ENCODE measurements at regions not wholly inside any gene's neighbourhood (a gene's known extent, or its start where the extent isn't known, plus 50 kb on each side); places are given as distances from the start of the nearest gene placed in this dataset.
A peak's percentile ranks its signal among the peaks of the same experiment; 100 is the strongest.
"Not testable (repeated sequence)": the region's sequence is repeated elsewhere in the genome, so short reads cannot be mapped to it uniquely, and the experiment has no call there.

DNA sequence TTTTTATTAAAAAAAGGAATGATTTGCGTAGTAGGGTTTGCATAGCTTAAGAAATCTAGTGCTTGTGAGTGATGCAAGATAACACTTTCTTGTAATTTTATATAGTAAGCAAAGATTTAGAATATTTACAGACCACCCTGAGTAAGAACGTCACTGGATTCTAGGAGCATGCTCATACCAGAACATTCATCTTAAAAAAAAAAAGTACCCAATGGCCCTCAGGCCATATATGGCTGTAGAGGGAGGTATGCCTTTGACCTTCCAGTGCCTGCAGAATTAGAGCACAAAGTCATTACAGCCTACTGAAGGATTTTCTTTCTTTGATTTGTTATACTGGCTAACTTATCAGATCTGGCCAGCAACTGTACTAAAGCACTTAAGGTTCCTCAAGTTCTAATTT, 236.3 kb upstream of the GYPA start:
- no peak for ATAC-seq

DNA sequence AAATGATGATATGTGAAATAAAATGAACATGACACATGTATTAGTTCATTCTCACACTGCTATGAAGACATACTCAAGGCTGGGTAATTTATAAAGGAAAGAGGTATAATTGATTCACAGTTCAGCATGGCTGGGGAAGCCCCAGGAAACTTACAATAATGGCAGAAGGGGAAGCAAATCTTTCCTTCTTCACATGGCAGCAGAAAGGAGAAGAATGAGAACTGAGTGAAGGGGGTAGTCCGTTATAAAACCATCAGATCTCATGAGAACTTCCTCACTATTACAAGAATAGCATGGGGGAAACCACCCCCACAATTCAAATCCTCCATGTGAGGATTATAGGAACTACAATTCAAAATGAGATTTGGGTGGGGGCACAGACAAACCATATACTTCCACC, 243.9 kb upstream of the GYPA start:
- no peak for ATAC-seq

DNA sequence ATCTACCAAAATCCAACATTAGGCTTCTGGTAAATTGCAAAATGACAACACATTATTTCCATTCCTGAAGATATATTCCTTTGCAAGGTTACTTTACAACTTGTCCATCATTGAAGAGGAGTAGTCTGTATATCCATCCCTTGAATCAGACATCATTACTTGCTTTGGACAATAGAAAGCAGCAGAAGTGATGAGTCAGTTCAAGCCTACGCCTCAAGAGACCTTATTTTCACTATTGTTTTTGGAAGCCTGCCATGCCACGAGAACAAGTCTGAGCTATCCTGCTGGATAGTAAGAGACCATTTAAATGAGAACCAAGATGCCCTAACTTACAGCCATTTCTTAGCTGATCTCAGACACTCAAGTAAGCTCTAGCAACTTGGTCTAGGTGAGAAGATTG, 246.0 kb upstream of the HHIP start:
- peak; percentile 82 for ATAC-seq

DNA sequence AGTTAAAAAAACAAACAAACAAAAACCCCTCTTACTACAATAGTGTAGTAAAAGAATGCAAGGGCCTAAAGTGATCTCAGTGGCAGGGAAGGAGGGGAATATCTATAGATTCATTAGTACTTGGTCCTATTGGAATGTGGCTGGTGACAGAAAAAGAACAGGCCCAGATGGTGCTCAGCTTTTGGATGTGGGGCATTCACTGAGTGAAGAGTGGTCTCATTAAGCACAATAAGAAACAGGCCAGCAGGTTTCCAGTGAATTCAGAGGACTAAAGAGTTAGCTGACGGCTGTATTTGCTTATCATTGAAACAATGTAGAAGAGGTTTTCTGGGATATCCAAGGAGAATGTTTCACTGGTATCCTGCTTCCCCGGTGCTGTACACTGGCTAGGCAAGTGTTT, 243.8 kb upstream of the HHIP start:
- ATAC-seq = no peak

DNA sequence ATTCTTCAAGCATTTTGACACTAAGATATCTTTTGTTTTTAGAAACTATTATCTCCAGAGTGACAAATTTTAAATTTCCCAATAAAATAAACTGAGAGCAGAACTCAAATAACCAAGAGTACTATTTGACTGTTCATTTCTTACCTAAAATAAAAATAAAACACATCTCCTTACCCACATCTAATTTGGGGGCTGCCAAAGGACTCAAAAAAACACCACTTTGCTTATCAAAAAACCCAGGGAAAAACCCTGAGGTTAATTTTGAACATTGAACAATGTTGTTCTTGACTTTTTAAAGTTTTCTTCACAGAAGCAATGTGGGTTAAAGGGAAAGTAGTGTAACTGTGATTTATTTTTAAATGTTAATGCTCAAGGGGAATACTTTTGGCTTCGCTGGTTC, 243.0 kb upstream of the HHIP start:
- no peak for ATAC-seq

DNA sequence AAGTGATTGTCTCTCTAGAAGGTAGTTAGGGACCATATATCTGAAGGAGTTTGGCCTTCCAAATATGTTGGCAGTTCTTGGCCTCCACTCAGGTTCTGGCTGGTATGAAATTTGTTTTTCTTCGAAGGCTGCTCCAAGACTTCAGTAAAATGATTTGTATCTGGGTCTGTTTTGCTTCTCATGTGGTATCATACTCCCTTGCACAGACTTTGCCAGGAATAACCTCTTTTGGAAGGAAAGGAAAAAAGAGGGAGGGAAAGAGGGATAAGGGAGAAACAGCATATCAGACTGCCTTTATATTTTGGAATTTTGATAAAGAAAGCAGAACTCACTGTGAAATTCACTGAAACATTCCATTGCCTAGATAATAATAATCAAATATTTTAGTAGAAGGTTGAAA, 242.1 kb upstream of the HHIP start:
- no peak for ATAC-seq

DNA sequence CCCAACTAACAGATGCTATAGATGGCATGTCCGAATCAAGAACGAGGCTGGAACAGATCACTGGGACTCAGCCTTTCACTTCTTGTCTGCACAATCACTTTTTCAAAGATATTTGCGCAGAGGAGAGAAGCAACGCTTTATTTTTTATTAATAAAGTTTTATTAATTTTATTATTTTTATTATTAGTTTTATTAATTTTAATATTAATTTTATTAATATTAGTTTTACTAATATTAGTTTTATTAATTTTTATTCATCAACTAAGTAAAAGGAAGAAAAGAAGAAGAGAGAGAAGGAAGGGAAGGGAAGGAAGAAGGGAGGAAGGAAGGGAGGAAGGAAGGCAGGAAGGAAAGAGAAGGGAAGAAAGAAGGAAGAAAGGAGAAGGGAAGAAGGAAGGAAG, 236.4 kb upstream of the HHIP start:
- ATAC-seq = no peak

DNA sequence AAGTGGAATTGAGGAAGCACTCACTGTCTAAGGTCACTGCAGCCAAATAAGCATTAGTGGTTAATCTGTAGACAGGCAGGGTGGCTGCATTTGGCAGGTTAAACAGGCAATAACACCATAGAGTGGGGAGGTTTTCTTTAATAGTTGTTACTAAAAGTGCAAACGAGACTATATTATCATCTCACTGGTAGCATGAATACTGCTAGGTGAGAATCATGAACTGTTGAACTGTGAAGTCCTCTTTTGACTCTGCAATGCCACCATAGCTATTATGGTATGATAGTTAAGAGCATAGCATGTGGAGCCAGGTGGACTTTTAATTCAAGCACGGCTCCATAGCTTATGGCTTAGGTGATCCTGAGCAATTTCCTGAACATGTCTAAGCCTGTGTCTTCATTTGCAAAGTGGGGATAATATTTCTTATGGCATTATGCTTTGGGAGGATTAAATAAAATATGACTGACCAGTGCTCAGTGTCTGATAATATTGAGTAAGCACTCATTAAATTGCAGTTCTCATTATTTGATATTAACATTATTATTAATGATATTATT, 235.6 kb upstream of the HHIP start:
- no peak for ATAC-seq

DNA sequence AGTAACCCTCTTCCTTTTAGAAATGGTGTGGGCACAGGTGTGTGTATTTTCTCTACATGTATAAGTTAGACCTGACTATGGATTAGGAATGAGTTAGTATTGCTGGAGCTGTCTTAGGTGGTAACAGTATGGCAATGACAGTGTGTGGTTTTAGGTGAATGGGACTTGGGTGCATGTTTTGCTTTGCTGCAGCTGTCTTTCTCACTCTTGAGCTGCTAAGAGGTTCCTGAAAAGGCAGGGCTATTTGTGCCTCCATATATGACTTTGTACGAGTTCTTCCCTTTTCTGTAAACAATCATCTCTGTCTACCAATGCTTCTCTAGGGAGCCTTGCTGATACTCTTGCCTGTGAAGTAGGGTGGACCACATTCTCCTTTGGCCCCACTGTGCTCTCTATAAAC, 234.8 kb upstream of the HHIP start:
- ATAC-seq = no peak

DNA sequence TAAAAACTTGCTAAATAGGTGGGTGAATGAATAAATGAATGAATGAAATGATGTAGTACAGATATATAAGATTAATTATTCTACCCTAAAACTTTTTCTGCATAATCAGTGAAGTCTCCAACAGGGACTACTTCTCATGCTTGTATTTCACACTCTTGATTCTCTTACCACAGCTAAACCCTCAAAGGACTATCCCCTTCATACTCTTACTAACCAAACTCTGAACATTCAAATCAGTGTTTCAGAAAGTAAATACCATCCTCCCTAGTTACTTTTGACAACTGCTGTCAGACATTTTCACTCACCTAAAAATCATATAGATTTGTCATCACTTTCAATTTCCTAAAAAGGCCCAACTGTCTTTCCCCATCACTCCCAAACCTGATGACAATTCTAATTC, 234.3 kb upstream of the HHIP start:
- no peak for ATAC-seq

DNA sequence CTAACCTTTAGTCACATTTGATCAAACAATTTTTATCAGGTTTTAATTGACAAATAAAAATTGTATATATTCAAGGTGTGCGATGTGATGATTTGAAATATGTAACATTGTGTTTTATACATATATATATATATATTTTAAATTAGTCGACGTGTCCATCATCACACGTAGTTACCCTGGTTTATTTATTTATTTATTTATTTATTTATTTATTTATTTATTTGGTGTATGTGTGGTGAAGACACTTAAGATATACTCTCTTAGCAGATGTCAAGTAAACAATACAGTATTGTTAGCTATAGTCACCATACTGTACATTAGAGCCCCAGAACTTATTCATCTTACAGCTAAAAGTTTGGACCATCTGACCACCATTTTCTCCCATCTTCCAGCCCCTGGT, 224.9 kb upstream of the HHIP start:
- no peak for ATAC-seq

DNA sequence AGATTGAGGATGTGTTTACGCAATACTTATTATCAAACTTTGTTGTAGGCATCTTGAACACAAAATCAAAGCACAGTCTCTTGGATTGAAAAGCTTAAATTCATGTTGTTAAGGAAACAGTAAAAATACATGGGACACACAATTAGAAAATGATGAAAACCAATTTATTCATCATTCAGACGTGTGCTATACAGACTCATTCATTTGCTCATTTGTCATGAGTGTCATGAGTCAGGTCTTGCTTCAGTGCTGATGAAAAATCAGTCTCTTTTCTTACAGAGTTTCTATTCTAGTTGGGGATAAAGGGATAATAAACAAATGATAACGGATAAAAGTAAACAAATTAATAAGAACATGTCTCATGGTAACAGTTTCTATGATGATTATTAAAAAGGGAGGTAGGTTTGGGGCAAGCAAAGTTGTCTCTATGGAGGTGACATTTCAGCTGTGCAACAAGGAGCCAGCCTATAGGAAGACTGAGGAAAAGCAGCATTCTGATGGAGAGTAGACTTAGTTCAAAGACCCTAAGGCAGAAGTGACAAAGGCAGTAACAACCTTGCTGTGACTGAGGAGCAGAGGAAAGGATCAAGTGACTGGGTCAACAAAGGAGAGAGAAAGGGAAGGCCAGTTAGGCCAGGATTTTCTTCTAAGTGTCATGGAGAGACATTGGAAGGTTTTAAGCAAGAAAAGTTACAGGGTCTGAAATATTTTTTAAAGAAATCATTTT, 224.0 kb upstream of the HHIP start:
- no peak for ATAC-seq

DNA sequence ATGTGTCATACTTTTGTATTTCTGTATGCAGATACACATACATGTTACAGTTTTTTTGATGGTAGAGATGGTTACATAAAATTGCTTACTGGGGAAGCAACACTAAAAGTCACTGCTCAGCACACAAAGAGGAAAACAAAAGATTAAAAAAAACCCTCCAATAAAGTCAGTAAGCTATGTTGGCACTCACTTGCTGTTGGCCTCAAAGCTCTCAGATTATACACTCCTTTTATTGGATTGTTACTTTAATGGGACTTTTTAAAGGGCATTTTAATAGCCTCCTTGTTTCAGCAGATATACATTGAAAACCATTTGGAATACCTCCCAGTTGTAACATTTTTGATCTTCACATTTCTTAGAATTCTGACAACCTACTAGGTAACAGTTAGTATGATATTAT, 222.0 kb upstream of the HHIP start:
- no peak for ATAC-seq

DNA sequence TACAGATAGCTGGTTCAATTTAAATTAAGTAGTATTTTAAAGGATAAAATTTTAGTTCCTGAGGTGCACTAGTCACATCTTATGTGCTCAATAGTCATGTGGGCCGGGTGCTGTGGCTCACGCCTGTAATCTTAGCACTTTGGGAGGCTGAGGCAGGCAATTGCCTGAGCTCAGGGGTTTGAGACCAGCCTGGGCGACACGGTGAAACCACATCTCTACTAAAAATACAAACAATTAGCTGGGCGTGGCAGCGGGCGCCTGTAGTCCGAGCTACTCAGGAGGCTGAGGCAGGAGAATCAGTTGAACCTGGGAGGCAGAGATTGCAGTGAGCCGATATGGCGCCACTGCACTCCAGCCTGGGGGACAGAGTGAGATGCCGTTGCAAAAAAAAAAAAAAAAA, 219.9 kb upstream of the HHIP start:
- not testable (repeated sequence) for ATAC-seq

DNA sequence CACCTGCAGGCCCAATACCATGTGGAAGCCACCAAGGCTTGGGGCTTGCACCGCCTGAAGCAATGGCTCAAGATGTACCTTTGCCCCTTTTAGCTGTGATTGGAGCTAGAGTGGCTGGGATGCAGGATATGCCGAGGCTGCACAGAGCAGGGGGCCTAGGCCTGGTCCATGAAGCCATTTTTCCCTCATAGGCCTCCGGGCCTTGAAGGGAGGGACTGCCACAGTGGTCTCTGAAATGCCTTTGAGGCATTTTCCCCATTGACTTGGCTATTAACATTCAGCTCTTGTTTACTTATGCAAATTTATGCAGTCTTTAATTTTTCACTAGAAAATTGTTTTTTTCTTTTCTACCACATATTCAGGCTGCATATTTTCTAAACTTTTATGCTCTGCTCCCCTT, 203.2 kb upstream of the HHIP start:
- no peak for ATAC-seq

DNA sequence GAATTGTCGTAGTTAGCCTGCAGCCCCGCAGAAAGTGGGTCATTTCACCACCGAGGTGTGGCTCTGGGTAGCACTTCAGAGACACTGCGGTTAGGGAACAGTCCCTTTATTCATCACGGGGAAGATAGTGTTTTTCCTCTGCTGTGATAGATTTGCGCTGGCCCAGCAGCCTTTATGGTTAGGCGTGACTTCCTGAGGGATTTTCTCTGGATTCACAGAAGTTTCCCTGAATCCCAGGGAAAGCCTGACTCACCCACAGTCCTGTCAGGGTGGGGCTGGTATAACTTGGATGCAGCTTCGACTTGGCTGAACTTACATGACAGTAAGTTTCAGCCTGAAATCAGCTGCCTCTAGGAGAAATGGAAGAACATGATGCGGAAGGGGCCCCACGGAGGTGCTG, 196.3 kb upstream of the HHIP start:
- ATAC-seq = no peak

DNA sequence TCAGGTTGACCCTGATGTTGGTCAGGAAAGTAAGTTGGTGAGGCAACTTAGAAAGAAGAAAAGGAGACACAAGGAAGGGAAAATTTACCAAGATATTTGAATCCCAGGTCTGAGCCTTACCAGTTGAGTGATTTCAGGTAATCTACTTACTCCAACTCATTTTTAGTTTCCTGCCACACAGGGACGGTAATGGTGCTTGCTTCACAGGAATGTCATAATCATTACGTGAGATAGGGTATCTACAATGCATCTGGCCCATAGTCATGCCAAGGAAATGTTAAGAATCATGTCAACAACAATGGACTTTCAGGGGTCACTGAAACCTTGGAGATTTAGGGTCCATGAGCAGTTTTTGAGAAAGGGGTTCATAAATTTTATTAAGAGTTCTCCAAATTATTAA, 195.4 kb upstream of the HHIP start:
- ATAC-seq = no peak

DNA sequence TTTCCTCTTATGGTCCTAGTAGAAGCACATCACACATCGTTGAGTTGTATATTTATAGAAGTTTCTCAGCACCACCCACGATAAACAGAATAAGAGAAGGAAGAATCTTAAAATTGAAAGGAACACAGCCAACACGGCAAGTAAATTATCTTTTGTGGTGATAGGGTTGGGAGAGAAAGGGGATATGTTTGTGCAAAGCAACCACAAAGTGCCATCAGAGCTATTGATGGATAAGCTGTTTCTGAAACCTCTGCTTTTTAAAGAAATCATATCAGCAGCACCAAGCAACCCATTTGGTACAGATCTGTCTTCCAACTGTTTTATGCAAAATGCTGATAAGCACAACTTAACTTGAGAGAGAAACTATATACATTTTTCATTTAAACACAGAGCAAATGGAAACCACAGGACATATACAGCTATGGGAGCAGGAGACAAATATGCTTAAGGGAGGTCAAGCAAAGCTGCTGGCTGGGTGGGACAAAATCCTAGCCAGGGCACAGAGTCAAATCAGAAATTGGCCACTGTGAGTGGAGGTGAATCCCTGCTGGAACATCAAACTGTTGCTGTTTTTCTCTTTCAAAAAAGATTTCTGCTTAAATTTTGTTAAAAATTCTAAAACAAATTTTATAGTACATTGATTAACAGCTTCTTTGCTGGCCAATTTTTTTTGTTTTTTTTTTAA, 194.0 kb upstream of the HHIP start:
- ATAC-seq = no peak

DNA sequence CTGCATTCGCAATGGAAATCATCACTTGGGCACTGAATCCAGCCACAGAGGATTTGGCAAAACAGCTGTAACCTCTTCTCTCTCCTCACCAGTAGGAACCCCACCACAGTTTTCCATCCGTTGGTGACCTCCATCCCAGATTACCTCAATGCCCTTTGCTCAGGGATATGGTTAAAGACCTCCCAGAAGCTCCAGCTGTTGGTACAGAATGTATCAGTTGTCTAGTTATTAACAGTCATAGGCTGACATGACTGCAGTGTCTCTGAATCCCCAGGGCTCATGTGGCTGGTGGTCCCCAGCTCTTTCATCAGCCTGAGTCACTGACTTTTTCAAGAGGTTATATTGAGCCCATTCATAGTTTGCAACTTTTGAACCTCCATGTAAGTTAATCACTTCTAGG, 189.8 kb upstream of the HHIP start:
- no peak for ATAC-seq

DNA sequence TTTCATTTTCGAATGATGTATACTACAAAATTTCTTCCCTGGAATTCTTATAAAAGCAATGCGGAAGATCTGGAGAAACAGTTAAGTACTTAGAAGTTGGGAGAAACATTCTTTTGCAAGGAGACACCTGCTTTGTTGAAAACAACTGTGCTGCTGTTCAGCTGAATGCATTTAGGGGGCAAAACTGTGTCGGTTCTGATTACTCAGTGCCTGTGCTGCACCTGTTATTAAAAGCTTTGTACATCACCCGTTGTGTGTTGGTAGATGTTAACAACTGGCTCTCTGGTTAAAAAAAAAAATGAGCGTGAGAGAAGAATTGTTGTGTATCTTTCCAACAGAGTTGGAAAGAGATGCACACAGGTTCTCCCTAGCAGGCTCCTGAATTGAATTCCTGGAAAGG, 184.1 kb upstream of the HHIP start:
- no peak for ATAC-seq

DNA sequence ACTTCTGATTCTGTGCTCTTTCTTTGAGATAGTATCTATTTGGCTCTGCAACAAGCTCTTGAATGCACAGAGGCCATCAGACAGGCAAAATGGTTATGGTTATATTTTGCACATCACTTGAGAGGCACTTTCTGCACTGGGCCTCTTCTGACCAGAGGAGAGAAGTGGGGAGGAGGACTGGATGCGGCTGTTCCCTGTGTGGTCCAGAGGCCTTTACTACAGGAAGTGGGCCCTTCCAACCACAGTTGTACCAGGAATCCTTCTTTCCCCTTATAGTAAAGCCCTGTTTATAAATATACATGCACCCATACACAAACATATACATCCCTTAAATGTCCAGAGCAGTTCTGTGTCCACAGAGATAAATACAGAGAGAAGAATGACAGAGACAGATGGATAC, 182.7 kb upstream of the HHIP start:
- ATAC-seq = no peak

DNA sequence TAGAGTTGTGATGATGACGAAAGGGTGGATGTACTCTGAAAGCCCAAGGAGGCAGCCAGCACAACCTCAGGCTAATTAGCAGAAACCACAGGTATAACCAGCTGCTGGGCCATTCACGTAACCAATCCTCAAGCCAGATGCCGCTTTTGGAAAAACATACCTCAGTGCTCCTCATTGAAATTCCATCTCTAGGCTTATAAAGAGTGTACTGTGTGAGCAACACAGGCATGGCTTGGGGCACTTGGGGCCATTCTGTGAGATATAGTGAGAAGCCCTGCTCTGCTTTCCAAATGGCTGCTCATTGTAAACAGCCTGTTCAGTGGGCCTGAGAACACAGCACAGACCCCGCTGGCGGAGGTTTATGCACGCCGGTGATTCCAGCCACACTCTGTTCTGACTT, 182.1 kb upstream of the HHIP start:
- no peak for ATAC-seq

DNA sequence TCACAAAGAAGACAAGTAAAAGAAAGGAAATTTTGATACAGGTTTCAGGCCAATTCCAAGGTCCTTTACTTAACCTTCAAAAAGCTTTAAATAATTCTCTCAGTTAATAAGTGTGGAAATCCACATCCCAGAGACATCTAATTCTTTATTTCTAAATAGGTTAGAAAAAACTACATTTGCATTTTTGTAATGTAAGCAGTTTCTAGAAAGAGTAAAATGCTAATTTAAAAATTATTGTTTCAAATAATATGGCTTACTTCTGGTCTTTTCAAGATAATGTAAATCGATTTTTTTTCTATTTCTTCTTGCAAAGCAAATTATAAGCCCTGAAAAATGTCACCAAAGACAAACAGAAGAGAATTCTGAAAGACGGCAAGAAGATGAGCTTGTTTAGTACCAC, 180.4 kb upstream of the HHIP start:
- ATAC-seq = no peak

DNA sequence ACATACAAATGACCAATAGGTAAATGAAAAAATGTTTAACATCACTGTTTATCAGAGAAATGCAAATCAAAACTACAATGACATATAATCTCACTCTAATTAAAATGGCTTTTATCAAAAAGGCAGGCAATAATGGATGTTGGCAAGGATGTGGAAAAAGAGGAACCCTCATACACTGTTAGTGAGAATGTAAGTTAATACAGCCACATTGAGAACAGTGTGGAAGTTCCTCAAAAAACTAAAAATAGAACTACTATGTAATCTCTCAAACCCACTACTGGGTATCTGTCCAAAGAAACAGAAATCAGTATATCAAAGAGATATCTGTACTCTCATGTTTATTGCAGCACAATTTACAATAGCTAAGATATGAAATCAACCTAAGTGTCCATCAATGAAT, 165.9 kb upstream of the HHIP start:
- no peak for ATAC-seq

DNA sequence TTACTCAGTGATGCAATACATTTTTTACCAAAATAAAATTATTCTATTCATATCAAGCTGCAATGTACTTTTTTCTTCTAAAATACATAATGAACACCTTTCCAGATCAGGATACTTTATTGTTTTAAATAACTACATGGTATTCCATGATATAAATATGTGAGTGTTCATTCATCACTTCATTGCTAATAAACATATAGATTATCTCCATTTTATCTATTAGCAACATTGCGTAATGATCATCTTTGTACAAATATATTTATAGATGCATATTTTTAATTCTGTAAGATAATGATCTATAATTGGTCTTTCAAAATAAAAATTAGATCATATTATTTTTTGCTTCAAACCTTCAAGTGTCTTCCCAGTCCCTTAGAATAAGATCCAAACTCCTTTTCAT, 156.1 kb upstream of the HHIP start:
- no peak for ATAC-seq

All from esophagus mucosa (tissue), 1 donor.